Neutrophil (primary cell): ENCODE measurements at regions not wholly inside any gene's neighbourhood (a gene's known extent, or its start where the extent isn't known, plus 50 kb on each side); places are given as distances from the start of the nearest gene placed in this dataset.

Experiments
- H3K27ac ChIP-seq: fragments of 200-600 bp; sonication (generic); 2 replicates; pipeline ENCODE4 v1.5.1; 2016; ENCODE audit warnings: mild to moderate bottlenecking, moderate library complexity
- H3K27me3 ChIP-seq: fragments of 200-600 bp; sonication (generic); 2 replicates; pipeline ENCODE4 v1.6.0; 2016; ENCODE audit warnings: mild to moderate bottlenecking
- H3K36me3 ChIP-seq: fragments of 200-600 bp; sonication (generic); 2 replicates; pipeline ENCODE4 v1.5.1; 2017
- H3K4me1 ChIP-seq, 2 experiments: fragments of 200-600 bp in 1 of 2; sonication (generic) in 1 of 2; 1 replicate in 1 of 2; 2 replicates in 1 of 2; pipeline versions ENCODE4 v1.5.1 to v1.6.1; 2013 to 2016; ENCODE audit warnings: low read depth in 1 of 2, low read length in 1 of 2, mild to moderate bottlenecking in 1 of 2, moderate library complexity in 1 of 2; ENCODE audit not compliant: control insufficient read depth in 1 of 2, insufficient read depth in 1 of 2
- H3K4me3 ChIP-seq, 2 experiments: fragments of 200-600 bp in 1 of 2; sonication (generic) in 1 of 2; 1 replicate in 1 of 2; 2 replicates in 1 of 2; pipeline ENCODE4 v1.5.1; 2013 to 2016; ENCODE audit warnings: low read depth in 1 of 2, low read length in 1 of 2, mild to moderate bottlenecking in 1 of 2, moderate library complexity in 1 of 2
- H3K9me3 ChIP-seq: fragments of 200-600 bp; sonication (generic); 2 replicates; pipeline ENCODE4 v1.5.1; 2016
- CTCF ChIP-seq: fragments of 200-600 bp; sonication (generic); IDR thresholded peaks from 2 replicates; pipeline ENCODE4 v1.5.1; 2016; ENCODE audit warnings: antibody characterized with exemption

DNA sequence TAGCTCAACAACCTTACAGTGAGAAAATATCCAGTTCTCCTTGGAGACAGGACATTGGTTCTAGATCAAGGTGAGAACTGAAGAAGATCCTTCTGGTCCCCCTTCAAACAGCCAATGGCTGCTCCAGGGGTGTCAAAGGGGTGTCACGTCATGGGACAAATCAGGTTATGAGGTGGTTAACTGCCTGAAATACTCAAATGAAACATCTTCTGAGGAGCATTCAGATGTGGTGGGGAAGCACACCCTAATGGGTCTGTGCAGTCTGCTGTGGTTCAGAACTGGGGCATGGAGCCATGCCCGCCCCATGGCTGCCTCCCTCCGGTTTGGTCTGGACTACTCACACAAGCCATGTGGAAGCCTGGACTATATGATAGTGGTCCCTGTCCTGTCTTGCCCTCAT lies 52.4 kb upstream of the PARP11 start:
- no peak overlapping the region for H3K27ac ChIP-seq
- H3K4me3 ChIP-seq, result no peak overlapping the region
- TF ChIP-seq CTCF, result no peak
- no peaks in the 10 kb centered on the region for H3K9me3 ChIP-seq
- no peaks in the 10 kb centered on the region for H3K4me1 ChIP-seq
- no peaks in the 10 kb centered on the region for H3K36me3 ChIP-seq
- H3K27me3 ChIP-seq, result peaks cover 32% of the 10 kb centered on the region

- no peak for TF ChIP-seq CTCF
Observed at GRCh38 chr12:3924761-3925160, 51.6 kb upstream of the PARP11 start.

DNA sequence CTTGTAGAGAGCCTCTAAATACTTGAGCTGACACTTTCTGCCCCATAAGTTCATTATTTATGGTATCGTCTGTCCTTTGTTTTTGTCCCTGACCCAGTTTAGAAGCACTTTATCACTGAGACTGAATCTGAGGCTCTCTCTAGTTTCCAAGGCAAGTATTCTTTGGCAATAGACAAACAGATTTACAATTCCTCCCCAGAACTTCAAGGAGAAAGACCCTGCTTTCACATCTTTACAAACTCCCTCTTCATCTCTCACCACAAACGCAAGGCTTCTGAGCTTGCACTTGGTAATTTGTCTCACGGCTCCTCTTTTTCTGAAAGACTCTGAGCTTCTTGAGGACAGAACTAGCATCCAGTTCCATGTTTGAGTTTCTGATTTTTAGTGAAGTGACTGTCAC lies 49.8 kb upstream of the PARP11 start:
- Histone ChIP-seq H3K4me1 (no peaks in the 10 kb centered on the region), H3K27ac (no peak overlapping the region), H3K27me3 (peaks cover 9% of the 10 kb centered on the region), H3K4me3 (no peak overlapping the region), H3K9me3 (no peaks in the 10 kb centered on the region), H3K36me3 (no peaks in the 10 kb centered on the region)
- TF ChIP-seq CTCF, result no peak

More at GRCh38 chr12:3924761-3925160, 51.6 kb upstream of the PARP11 start:
- Histone ChIP-seq H3K27me3 (peaks cover 24% of the 10 kb centered on the region), H3K4me3 (no peak overlapping the region), H3K9me3 (no peaks in the 10 kb centered on the region), H3K4me1 (no peaks in the 10 kb centered on the region), H3K36me3 (no peaks in the 10 kb centered on the region), H3K27ac (no peak overlapping the region)
